GM18951 (cell line): ENCODE measurements at regions not wholly inside any gene's neighbourhood (a gene's known extent, or its start where the extent isn't known, plus 50 kb on each side); places are given as distances from the start of the nearest gene placed in this dataset.

ENCODE experiments used
- POLR2A ChIP-seq: IDR thresholded peaks from 4 replicates; pipeline ENCODE4 v1.6.1; 2011; ENCODE audit warnings: mild to moderate bottlenecking; ENCODE audit not compliant: insufficient read length, insufficient read depth; ENCODE audit errors: extremely low read depth
- in situ Hi-C: fragments of 300-500 bp; cut with MboI; formaldehyde crosslinking; loops from one replicate; pipeline ENCODE4 v1.12.0; 2022; ENCODE audit warnings: low sequenced_read_pairs, mixed read lengths, inconsistent platforms; ENCODE audit not compliant: unreplicated experiment

GRCh38 chr20:6238421-6238820 is 115.6 kb upstream of the FERMT1 start:
- in situ Hi-C loops, result no loop called here
- TF ChIP-seq POLR2A, result no peak

DNA sequence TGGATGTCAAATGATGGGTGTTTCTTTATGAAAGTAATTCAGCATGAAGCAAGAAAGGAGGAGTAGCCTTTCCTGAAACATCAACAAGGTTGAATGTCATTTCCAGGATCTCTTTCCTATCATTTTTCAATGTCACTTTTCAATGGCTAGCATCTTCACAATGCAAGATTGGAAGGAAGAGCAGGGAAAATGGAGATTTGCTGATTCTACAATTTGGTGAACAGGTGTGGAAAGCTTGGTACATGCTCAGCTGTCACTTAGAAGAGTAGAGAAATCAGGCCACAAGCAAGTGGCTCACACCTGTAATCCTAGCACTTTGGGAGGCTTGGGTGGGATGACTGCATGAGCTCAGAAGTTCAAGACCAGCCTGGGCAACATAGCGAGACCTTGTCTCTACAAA is 112.7 kb upstream of the FERMT1 start:
- TF ChIP-seq POLR2A, result no peak
- in situ Hi-C loops, result no loop called here

- in situ Hi-C loops, result no loop called here
- no peak for TF ChIP-seq POLR2A
Measured at GRCh38 chr20:6232436-6232835, 109.6 kb upstream of the FERMT1 start.

DNA sequence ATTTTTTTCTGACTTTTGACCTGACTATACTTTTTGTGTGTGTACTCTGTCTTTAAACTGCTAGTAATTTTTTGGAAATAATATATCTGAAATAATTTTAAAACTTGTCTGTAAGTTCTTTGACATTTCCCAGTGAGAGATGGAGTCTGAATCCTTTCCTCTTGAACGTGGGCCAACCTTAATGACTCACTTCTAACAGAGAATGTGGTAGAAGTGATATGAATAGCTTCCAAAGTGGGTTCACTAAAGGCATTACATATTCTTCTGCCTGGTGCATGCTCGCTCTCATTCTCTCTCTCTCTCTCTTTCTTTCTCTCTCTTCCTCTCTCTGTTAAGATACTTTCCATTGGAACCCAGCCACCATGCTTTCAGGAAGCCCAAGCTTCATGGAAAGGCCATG is 108.7 kb upstream of the FERMT1 start:
- in situ Hi-C loops, result no loop called here
- no peak for TF ChIP-seq POLR2A

DNA sequence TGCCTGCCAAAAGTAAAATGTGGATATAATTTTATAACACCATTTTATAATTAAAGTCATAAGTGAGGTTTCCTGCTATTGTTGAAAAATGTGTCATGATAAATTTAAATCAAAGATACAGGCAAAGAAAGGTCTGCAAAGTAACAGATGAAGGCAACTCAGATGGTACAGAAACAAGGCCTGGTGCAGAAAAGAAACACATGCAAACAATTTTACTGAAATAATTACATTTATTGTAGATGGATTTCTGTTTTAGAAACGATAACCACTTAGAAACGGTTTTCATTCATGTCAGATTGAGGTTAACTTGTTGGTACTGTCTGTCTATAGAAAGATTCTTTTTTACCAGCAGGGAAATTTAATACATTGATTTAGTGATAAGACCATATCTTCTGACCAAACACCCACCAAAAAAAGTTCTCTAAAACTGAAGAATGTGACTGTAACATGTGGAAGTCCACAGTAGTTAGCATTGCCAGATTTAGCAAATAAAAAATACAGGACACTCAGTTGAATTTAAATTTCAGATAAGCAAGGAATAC is 105.5 kb upstream of the FERMT1 start:
- no peak for TF ChIP-seq POLR2A
- in situ Hi-C loops, result no loop called here

DNA sequence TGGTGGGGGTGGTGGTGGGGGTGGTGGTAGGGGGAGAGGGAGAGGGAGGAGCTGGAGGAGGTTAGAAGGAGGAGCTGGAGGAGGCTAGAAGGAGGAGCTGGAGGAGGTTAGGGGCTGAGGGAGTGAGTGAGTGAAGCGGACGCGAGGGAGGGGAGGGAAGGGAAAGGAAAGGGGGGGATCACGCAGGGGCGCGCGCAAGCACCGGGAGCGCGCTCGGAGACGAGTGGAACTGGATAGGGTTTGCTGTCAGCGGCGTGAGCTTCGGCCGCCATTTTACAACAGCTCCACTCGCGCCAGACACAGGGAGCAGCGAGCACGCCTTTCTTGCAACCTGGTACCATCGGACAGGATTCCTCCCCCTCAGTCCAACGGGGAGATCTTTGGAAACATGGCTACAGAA is 90.5 kb upstream of the FERMT1 start:
- in situ Hi-C loops, result no loop called here
- no peak for TF ChIP-seq POLR2A

DNA sequence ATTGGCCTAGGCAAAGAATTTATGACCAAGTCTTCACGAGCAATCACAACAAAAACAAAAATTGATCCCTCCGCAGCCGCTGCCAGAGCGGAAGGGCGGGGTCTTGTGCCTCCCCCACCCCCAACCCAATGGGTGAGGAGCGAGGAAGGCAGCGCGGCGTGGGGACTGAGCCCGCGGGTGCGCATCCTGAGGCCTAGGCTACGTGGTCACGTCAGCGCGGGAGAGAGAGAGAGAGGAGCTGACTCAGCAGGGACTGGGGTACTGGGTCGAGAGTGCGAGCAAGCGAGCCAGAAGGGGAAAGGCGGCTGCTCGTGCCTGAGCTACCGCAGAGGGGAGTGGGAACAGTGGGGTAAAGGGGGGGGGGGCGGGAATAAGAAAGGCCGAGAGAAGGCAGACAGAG is 90.1 kb upstream of the FERMT1 start:
- no peak for TF ChIP-seq POLR2A
- in situ Hi-C loops, result no loop called here

- no peak for TF ChIP-seq POLR2A
- in situ Hi-C loops, result no loop called here
Measured at GRCh38 chr20:6209093-6209492, 86.3 kb upstream of the FERMT1 start.

GRCh38 chr20:6200092-6200491 is 77.3 kb upstream of the FERMT1 start:
- in situ Hi-C loops, result no loop called here
- no peak for TF ChIP-seq POLR2A

GRCh38 chr20:6185268-6185667 is 62.4 kb upstream of the FERMT1 start:
- no peak for TF ChIP-seq POLR2A
- in situ Hi-C loops, result no loop called here

DNA sequence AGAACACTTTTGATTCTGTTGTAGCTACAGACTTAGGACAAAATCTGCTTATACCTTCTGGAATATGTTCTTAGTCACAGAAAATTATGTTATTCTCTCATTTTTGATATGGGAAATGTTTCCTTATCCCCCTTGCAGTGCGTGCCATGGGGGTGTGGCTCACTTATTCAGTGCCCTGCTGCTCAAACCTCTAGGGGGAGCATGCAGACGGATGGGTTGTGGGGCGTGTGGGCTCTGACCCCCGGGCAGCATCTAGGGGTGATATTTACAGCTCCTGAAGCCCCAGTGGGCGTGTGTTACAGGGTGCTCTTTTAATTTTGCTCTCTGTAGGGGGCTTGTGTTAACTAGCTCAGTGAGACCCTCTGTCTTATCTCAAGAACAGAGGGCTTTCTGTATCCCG is 61.3 kb upstream of the FERMT1 start:
- TF ChIP-seq POLR2A, result no peak
- in situ Hi-C loops, result no loop called here

DNA sequence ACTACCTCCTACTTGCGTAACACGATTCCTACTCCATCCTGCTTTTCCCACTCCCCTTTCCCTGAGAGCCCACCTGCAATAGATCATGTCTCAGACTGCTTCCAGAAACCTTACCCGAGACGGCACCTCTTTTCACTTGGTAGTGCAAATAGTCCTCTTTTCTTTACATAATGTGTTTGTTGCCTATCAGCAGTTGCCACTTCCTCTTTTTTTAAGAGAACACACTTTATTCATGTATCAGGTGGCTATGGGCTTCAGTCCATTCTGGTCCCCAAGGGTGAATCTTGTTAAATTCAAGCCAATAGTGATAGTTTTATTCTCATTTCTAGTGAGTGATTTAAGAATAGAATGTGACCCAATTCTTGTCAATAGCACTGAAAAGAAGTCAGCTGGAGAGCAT is 57.7 kb upstream of the FERMT1 start:
- in situ Hi-C loops, result no loop called here
- no peak for TF ChIP-seq POLR2A

GRCh38 chr20:6178537-6178936 is 55.7 kb upstream of the FERMT1 start:
- no peak for TF ChIP-seq POLR2A
- in situ Hi-C loops, result no loop called here

- TF ChIP-seq POLR2A, result no peak
- in situ Hi-C loops, result loop anchor here (25.0 kb wide), 1 partner anchor 1714 kb away; no protein-coding TSS in a partner anchor
Measured at GRCh38 chr20:6173481-6173880, 50.7 kb upstream of the FERMT1 start.
